ENCODE measurements at regions not wholly inside any gene's neighbourhood (a gene's known extent, or its start where the extent isn't known, plus 50 kb on each side); places are given as distances from the start of the nearest gene placed in this dataset.

- Histone ChIP-seq H3K27me3 (no peaks in the 10 kb centered on the region), H3K9me3 (no peaks in the 10 kb centered on the region), H3K4me1 (no peaks in the 10 kb centered on the region), H3K27ac (no peak overlapping the region), H3K36me3 (no peaks in the 10 kb centered on the region), H3K4me3 (no peak overlapping the region)
- intact Hi-C loops (cut with DNase I; ENCODE audit: low total_unique reads): no loop called here
- DNase-seq (ENCODE audit: low spot score in 2 of 2): no peak
- no peak for TF ChIP-seq POLR2AphosphoS5 (IDR thresholded peaks at IDR 0.05)
- TF ChIP-seq, protein P1, sequence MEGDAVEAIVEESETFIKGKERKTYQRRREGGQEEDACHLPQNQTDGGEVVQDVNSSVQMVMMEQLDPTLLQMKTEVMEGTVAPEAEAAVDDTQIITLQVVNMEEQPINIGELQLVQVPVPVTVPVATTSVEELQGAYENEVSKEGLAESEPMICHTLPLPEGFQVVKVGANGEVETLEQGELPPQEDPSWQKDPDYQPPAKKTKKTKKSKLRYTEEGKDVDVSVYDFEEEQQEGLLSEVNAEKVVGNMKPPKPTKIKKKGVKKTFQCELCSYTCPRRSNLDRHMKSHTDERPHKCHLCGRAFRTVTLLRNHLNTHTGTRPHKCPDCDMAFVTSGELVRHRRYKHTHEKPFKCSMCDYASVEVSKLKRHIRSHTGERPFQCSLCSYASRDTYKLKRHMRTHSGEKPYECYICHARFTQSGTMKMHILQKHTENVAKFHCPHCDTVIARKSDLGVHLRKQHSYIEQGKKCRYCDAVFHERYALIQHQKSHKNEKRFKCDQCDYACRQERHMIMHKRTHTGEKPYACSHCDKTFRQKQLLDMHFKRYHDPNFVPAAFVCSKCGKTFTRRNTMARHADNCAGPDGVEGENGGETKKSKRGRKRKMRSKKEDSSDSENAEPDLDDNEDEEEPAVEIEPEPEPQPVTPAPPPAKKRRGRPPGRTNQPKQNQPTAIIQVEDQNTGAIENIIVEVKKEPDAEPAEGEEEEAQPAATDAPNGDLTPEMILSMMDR (IDR thresholded peaks at IDR 0.05): no peak
- TF ChIP-seq POLR2A (IDR thresholded peaks at IDR 0.05): no peak
Measured at GRCh38 chr2:175462246-175462645, 280.7 kb upstream of the ATP5MC3 start.

- no peak overlapping the region for H3K27ac ChIP-seq
Measured at GRCh38 chr2:175461839-175462238, 280.3 kb upstream of the ATP5MC3 start.

GRCh38 chr2:175457895-175458448, 276.5 kb upstream of the ATP5MC3 start:
- H3K36me3 ChIP-seq: no peaks in the 10 kb centered on the region
- intact Hi-C loops (cut with DNase I; ENCODE audit: low total_unique reads): no loop called here
- no peaks in the 10 kb centered on the region for H3K27me3 ChIP-seq
- TF ChIP-seq POLR2A (IDR thresholded peaks at IDR 0.05) (no peak), POLR2AphosphoS5 (IDR thresholded peaks at IDR 0.05) (no peak)
- TF ChIP-seq, protein P1 (IDR thresholded peaks at IDR 0.05): no peak
- no peak for DNase-seq (ENCODE audit: low spot score in 2 of 2)
- no peak overlapping the region for H3K4me3 ChIP-seq
- H3K9me3 ChIP-seq: no peaks in the 10 kb centered on the region
- no peaks in the 10 kb centered on the region for H3K4me1 ChIP-seq
- H3K27ac ChIP-seq: no peak overlapping the region

More at GRCh38 chr2:175461839-175462238, 280.3 kb upstream of the ATP5MC3 start:
- DNase-seq (ENCODE audit: low spot score in 2 of 2): no peak
- H3K36me3 ChIP-seq: no peaks in the 10 kb centered on the region
- no peaks in the 10 kb centered on the region for H3K4me1 ChIP-seq
- no peak overlapping the region for H3K4me3 ChIP-seq
- TF ChIP-seq POLR2AphosphoS5 (IDR thresholded peaks at IDR 0.05) (no peak), POLR2A (IDR thresholded peaks at IDR 0.05) (no peak)
- TF ChIP-seq, protein P1 (IDR thresholded peaks at IDR 0.05): no peak
- intact Hi-C loops (cut with DNase I; ENCODE audit: low total_unique reads): no loop called here
- no peaks in the 10 kb centered on the region for H3K9me3 ChIP-seq
- no peaks in the 10 kb centered on the region for H3K27me3 ChIP-seq

GRCh38 chr2:175454953-175455389, 273.5 kb upstream of the ATP5MC3 start:
- intact Hi-C loops (cut with DNase I; ENCODE audit: low total_unique reads): no loop called here
- Histone ChIP-seq H3K9me3 (no peaks in the 10 kb centered on the region), H3K36me3 (no peaks in the 10 kb centered on the region), H3K27ac (no peak overlapping the region), H3K27me3 (no peaks in the 10 kb centered on the region), H3K4me1 (no peaks in the 10 kb centered on the region), H3K4me3 (no peak overlapping the region)
- TF ChIP-seq POLR2AphosphoS5 (IDR thresholded peaks at IDR 0.05): no peak
- no peak for DNase-seq (ENCODE audit: low spot score in 2 of 2)

DNA sequence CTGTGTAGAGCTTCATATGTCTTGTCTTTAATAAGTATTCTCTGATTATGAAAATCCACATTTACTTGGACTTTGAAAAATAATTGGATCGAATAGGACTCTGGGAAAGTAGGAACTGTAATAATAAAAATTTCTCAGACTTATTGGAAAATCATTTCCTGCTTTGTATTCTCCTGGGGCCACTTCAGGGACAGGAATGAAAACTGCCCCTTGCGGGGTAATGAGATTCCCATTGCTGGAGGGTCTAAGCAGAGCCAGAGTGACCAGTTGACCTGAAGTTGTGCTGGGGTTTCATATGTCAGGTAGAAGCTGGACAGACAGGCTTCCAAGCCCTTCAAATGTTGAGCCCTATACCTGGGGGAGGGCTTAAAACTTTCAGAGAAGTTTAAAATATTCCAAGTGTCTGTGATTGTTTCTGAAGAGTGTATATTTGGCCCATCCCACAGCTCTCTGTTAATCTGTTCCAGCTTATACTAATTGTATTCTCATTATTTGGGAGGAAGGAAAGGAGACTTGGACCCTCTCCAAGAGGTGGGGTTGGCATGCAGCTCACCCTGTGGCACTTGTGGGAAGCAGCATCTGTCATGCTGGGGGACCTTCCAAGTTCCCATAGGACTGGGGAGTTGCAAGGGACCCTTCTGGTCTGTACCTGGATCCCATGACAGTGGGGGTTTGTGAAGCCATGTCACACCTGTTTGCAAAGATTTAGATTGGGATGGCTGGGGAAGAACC, 268.7 kb upstream of the ATP5MC3 start:
- Histone ChIP-seq H3K9me3 (no peaks in the 10 kb centered on the region), H3K27me3 (no peaks in the 10 kb centered on the region), H3K36me3 (no peaks in the 10 kb centered on the region), H3K4me3 (no peak overlapping the region), H3K27ac (no peak overlapping the region), H3K4me1 (no peaks in the 10 kb centered on the region)
- TF ChIP-seq POLR2A (IDR thresholded peaks at IDR 0.05) (no peak), POLR2AphosphoS5 (IDR thresholded peaks at IDR 0.05) (no peak)
- TF ChIP-seq, protein P1 (IDR thresholded peaks at IDR 0.05): no peak
- intact Hi-C loops (cut with DNase I; ENCODE audit: low total_unique reads): no loop called here
- no peak for DNase-seq (ENCODE audit: low spot score in 2 of 2)
